Choroid plexus epithelial cell (primary cell): ENCODE measurements at regions not wholly inside any gene's neighbourhood (a gene's known extent, or its start where the extent isn't known, plus 50 kb on each side); places are given as distances from the start of the nearest gene placed in this dataset.
A peak's percentile ranks its signal among the peaks of the same experiment; 100 is the strongest.

Experiments
- DNase-seq: peaks from one replicate; pipeline ENCODE4 v3.0.0-alpha.2; 2010; ENCODE audit warnings: low read depth
- H3K4me3 ChIP-seq: 2 replicates; pipeline ENCODE4 v1.5.1; 2011; ENCODE audit warnings: low read depth, mild to moderate bottlenecking, control low read depth, low read length, moderate library complexity
- TF ChIP-seq, protein P1 (sequence below): conservative IDR thresholded peaks from 2 replicates; pipeline ENCODE4 v1.5.1; 2011; ENCODE audit warnings: low read depth, mild to moderate bottlenecking, control low read depth, inconsistent platforms, low read length, moderate library complexity

DNA sequence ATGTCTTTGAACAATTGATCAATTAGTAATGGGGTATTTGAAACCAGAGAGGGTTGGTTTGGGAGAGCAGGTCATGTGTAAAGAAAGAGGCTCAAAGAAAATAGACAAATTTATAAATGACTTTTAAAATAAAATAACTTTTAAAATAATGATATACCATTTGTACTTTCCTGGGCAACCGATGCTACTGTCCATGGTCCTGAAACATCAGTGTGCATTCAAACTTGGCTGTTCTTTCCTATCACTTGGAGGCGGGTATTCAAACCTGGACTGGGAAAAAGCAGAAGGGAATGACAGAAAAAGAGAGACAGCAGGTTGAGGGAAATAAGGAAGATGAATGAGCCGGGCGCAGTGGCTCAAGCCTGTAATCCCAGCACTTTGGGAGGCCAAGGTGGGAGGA is 1446.4 kb upstream of the WWC1 start:
- no peak overlapping the region for H3K4me3 ChIP-seq
- peak; percentile 12 for DNase-seq
- TF ChIP-seq, protein P1, sequence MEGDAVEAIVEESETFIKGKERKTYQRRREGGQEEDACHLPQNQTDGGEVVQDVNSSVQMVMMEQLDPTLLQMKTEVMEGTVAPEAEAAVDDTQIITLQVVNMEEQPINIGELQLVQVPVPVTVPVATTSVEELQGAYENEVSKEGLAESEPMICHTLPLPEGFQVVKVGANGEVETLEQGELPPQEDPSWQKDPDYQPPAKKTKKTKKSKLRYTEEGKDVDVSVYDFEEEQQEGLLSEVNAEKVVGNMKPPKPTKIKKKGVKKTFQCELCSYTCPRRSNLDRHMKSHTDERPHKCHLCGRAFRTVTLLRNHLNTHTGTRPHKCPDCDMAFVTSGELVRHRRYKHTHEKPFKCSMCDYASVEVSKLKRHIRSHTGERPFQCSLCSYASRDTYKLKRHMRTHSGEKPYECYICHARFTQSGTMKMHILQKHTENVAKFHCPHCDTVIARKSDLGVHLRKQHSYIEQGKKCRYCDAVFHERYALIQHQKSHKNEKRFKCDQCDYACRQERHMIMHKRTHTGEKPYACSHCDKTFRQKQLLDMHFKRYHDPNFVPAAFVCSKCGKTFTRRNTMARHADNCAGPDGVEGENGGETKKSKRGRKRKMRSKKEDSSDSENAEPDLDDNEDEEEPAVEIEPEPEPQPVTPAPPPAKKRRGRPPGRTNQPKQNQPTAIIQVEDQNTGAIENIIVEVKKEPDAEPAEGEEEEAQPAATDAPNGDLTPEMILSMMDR, result no peak

DNA sequence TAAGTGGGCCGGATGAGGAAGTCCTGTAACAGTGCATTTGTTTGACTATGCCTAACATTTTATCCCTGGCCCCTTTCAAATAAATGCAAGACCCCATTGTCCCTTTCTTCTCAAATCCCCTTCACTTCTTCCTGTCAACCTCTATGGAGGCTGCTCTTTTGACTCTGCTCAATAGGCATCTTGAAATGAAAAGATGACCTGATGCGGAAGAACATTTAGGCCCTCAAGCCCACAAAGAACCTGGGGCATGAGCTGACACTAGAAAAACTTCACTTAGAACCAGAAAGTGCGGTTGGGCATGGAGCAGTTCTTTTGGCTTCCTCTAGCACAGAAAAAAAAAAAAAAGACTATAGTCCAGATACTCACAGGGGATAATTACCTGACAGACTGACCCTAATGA is 1434.7 kb upstream of the WWC1 start:
- TF ChIP-seq, protein P1, result no peak
- no peak for DNase-seq

GRCh38 chr5:166860426-166860825 is 1431.0 kb upstream of the WWC1 start:
- no peak for DNase-seq
- TF ChIP-seq, protein P1, result no peak
- no peak overlapping the region for H3K4me3 ChIP-seq

More for the DNA sequence above, 1434.7 kb upstream of the WWC1 start:
- H3K4me3 ChIP-seq, result no peak overlapping the region

DNA sequence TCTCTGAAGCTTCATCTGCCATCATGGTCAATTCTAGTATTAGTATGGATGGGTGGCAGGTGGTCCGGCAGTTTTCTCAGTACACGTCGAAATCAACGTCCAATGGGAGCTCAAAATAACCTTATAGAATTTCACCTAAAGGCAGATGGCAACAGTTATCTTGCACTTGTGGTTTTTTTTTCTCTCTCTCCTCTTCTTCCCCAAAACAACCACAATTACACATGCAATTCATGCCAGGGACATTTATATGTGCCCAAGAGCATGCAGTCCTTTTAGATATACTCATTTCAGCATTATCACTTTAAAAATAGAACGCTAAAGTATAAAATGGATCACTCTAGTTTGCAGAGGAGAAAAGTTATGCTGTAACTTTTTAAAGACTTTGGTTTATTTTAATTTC is 1428.9 kb upstream of the WWC1 start:
- H3K4me3 ChIP-seq, result no peak overlapping the region
- no peak for DNase-seq
- TF ChIP-seq, protein P1, result no peak

GRCh38 chr5:166865206-166865605 is 1426.2 kb upstream of the WWC1 start:
- no peak for DNase-seq
- TF ChIP-seq, protein P1, result no peak
- H3K4me3 ChIP-seq, result no peak overlapping the region

- DNase-seq, result no peak
- TF ChIP-seq, protein P1, result no peak
- no peak overlapping the region for H3K4me3 ChIP-seq
These were observed 1411.0 kb upstream of the WWC1 start for GRCh38 chr5:166880456-166880855.

DNA sequence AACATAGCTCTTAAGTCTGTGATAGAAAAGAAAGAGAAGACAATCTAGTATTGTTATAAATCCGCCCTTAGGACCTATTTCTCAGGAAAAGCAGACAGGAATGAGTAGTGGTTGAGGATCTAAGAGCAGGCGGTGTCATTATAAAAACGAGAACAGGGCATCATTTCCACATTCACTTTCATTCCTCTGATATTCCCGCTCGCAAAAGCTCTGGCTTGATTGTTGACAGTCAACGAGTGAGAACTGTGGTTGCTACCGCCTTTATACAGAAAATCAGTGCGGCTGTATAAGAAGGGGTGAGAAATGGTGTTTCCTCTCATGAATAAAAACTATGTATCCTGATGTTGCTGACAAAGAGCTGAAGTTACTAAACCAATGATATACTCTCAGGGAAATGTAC is 1409.6 kb upstream of the WWC1 start:
- TF ChIP-seq, protein P1, result no peak
- H3K4me3 ChIP-seq, result no peak overlapping the region
- DNase-seq, result no peak
